A549 (cell line): ENCODE measurements at regions not wholly inside any gene's neighbourhood (a gene's known extent, or its start where the extent isn't known, plus 50 kb on each side); places are given as distances from the start of the nearest gene placed in this dataset.

Experiments used
- BHLHE40 ChIP-seq: IDR thresholded peaks from 2 replicates; pipeline ENCODE4 v1.6.1; 2012; ENCODE audit warnings: low read depth, low read length, inconsistent platforms
- CEBPB ChIP-seq, 2 experiments: fragments of >200 bp in 1 of 2; sonication (Bioruptor Twin) in 1 of 2; formaldehyde crosslinking in 1 of 2; IDR thresholded peaks; 2 replicates each; pipeline ENCODE4 v1.6.1; 2012 to 2016
- CTCF ChIP-seq: fragments of >200 bp; sonication (Bioruptor Twin); formaldehyde crosslinking; IDR thresholded peaks from 3 replicates; pipeline ENCODE4 v1.5.1; 2016
- EP300 ChIP-seq, 2 experiments: fragments of >200 bp; sonication (Bioruptor Twin); formaldehyde crosslinking; IDR thresholded peaks; 2 replicates in 1 of 2; 3 replicates in 1 of 2; pipeline ENCODE4 v1.6.1; 2016 to 2017
- PHF8 ChIP-seq: fragments of 200-600 bp; sonication (generic); IDR thresholded peaks from 2 replicates; pipeline ENCODE4 v1.6.1; 2016; ENCODE audit warnings: low read depth, mild to moderate bottlenecking, antibody characterized with exemption, moderate library complexity, borderline replicate concordance
- RAD21 ChIP-seq, 2 experiments: fragments of >200 bp in 1 of 2; sonication (Bioruptor Twin) in 1 of 2; formaldehyde crosslinking in 1 of 2; IDR thresholded peaks in 1 of 2; conservative IDR thresholded peaks in 1 of 2; 2 replicates in 1 of 2; 3 replicates in 1 of 2; pipeline ENCODE4 v1.6.1; 2012 to 2018; ENCODE audit warnings: inconsistent platforms in 1 of 2
- SMC3 ChIP-seq: fragments of >200 bp; sonication (Bioruptor Twin); formaldehyde crosslinking; IDR thresholded peaks from 3 replicates; pipeline ENCODE4 v1.6.1; 2018; ENCODE audit warnings: inconsistent platforms

DNA sequence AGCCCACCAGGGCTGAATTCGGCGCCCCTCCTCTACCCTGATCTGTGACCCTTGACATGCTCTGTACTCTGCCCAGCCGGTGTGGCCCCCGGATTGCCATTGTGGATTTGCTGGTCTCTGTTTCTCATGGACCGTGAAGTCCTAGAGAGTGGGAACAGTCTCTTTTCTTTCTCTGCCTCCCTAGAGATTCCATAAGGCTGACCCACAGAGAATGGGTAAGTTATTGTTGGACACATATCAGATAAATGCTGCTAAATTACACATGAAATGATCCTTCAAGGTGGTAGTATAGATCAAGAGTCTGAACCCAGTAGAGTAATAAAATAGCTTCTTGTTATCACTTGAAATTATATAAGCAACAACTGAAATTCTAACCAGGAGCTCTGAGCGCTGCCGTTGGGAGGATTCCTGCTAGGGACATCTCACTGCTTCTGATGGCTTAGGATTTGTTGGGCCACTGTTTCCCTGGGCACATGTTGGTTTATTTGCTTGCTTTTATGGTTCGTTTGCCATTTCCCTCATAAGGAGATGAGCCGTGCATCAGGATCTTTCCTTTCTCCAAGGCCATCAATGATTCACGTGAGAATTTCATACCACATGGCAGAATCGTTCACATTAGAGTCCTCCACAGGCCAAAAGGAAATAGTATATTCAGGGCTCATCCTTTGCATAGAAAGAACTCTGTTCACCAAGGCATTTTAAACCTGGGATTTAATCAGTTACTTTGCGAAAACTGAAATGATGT is 111.9 kb downstream of the ZBTB18 start:
- TF ChIP-seq CEBPB (IDR thresholded peaks at IDR 0.05) (no peak), CTCF (no peak), EP300 (IDR thresholded peaks at IDR 0.05) (no peak), RAD21 (conservative IDR thresholded peaks at IDR 0.05 in 1 of 2, IDR thresholded peaks at IDR 0.05 in 1 of 2) (no peak), SMC3 (no peak), PHF8 (no peak), BHLHE40 (no peak)
